ENCODE measurements at regions not wholly inside any gene's neighbourhood (a gene's known extent, or its start where the extent isn't known, plus 50 kb on each side); places are given as distances from the start of the nearest gene placed in this dataset.

DNA sequence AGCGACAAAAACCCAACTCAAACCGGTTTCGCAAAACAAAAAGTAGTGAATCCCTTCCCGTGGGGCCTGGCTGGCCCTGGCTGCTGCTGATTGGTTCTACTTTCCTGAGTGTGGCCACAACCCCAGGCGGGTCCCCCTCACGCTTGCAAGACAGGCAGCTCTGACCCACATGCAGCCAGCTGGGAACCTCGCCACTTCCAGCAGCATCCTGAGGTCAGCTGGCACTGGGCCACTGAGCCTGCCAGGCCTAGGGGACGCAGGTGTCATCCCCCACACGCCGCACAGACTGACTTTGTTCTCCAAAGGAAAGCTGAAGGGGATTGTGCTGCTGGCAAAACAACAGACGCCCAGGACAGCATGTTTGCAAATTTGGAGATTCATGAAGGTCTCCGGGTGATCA, 111.1 kb downstream of the TPRA1 start:
- Histone ChIP-seq H2BK20ac (ENCODE audit: low read depth, low read length) (no peak overlapping the region), H3K27ac (ENCODE audit: insufficient read depth, low read length) (no peak overlapping the region), H2BK15ac (ENCODE audit: low read depth, low read length) (no peak overlapping the region), H3K27me3 (ENCODE audit: control insufficient read depth, insufficient read depth, low read length) (peaks cover 48% of the 10 kb centered on the region), H4K20me1 (ENCODE audit: insufficient read depth, low read length) (no peaks in the 10 kb centered on the region), H4K8ac (ENCODE audit: low read depth in 2 of 2, low read length in 2 of 2) (no peak overlapping the region), H3K23ac (ENCODE audit: low read depth, low read length) (no peak overlapping the region), H3K4me1 (ENCODE audit: control insufficient read depth, insufficient read depth, low read length) (no peaks in the 10 kb centered on the region), H3K18ac (ENCODE audit: low read depth, low read length) (no peak overlapping the region), H3K14ac (replicated peaks; ENCODE audit: low read depth, low read length) (no peak overlapping the region), H3K4me3 (ENCODE audit: insufficient read depth, low read depth, low read length) (no peak overlapping the region), H3K79me1 (ENCODE audit: low read depth in 1 of 2, low read length in 2 of 2) (no peaks in the 10 kb centered on the region), H3K9ac (ENCODE audit: low read depth, low read length) (no peak overlapping the region), H4K5ac (ENCODE audit: low read depth, low read length) (no peak overlapping the region), H3K4ac (ENCODE audit: low read depth, low read length) (no peak overlapping the region), H2AFZ (replicated peaks; ENCODE audit: low read length, poor library complexity) (no peak overlapping the region), H3K36me3 (ENCODE audit: control insufficient read depth, insufficient read depth, low read length) (no peaks in the 10 kb centered on the region), H3K9me3 (ENCODE audit: control insufficient read depth, insufficient read depth, low read length) (no peaks in the 10 kb centered on the region), H2BK120ac (ENCODE audit: low read depth, low read length) (no peak overlapping the region), H4K91ac (ENCODE audit: insufficient read depth, low read depth, low read length) (no peak overlapping the region), H2BK5ac (ENCODE audit: low read depth, low read length, poor library complexity, severe bottlenecking) (no peak overlapping the region), H2AK9ac (replicated peaks; ENCODE audit: low read depth, low read length, poor library complexity) (no peak overlapping the region), H3K9me1 (ENCODE audit: insufficient read depth, low read length) (no peaks in the 10 kb centered on the region), H3K4me2 (ENCODE audit: low read depth, low read length) (no peak overlapping the region), H3K56ac (ENCODE audit: extremely low read depth, insufficient read depth, low read length) (no peak overlapping the region), H2AK5ac (ENCODE audit: low read depth, low read length) (no peak overlapping the region)
- POLR2A ChIA-PET (ENCODE audit: unreplicated experiment), result no interaction called here
- no peak for DNase-seq
- in situ Hi-C loops (cut with MboI; ENCODE audit: low sequenced_read_pairs) (no loop called here), dilution Hi-C loops (cut with HindIII; ENCODE audit: low sequenced_read_pairs, unreplicated experiment) (no loop called here), intact Hi-C loops (cut with micrococcal nuclease) (no loop called here)
- CTCF ChIA-PET, result no interaction called here
- TF ChIP-seq SMC3 (IDR thresholded peaks at IDR 0.05; ENCODE audit: low read depth, low read length), result no peak
- TF ChIP-seq POLR2A (IDR thresholded peaks at IDR 0.05; ENCODE audit: low read depth, low read length), result no peak
- no peak for TF ChIP-seq MAZ (IDR thresholded peaks at IDR 0.05; ENCODE audit: borderline replicate concordance, low read depth, low read length)
- no peak for TF ChIP-seq RCOR1 (IDR thresholded peaks at IDR 0.05; ENCODE audit: insufficient replicate concordance, low read length)
- TF ChIP-seq RFX5 (IDR thresholded peaks at IDR 0.05; ENCODE audit: low read depth, low read length), result no peak
- no TSS peak for BruUV-seq (replicated peaks)
- no peak for ATAC-seq (ENCODE audit: low read depth)
- WGBS, 2 experiments (ENCODE audit: extremely low coverage in 2 of 2, insufficient read length in 1 of 2), result 19% methylated on average over 5 of the region's 12 CpGs; no CpG with 5 or more reads in 1 of the 2 experiments

Measured in IMR-90 (cell line).